K562 (cell line): ENCODE measurements at regions not wholly inside any gene's neighbourhood (a gene's known extent, or its start where the extent isn't known, plus 50 kb on each side); places are given as distances from the start of the nearest gene placed in this dataset.

Experiments used
- POLR2A ChIP-seq: fragments of 450-650 bp; conservative IDR thresholded peaks from 2 replicates; pipeline ENCODE4 v1.6.1; 2016
- RAD21 ChIP-seq, 2 experiments: fragments of 250-450 bp in 1 of 2; fragments of 450-650 bp in 1 of 2; sonication (Bioruptor Pico) in 1 of 2; formaldehyde crosslinking in 1 of 2; IDR thresholded peaks in 1 of 2; conservative IDR thresholded peaks in 1 of 2; 2 replicates each; pipeline versions ENCODE4 v1.4.0 to v1.8.0; 2020 to 2022; ENCODE audit warnings: mild to moderate bottlenecking in 2 of 2, moderate library complexity in 1 of 2
- RBM25 ChIP-seq: fragments of 200-400 bp; formaldehyde crosslinking; IDR thresholded peaks from 2 replicates; pipeline ENCODE4 v1.6.1; 2018; ENCODE audit warnings: low read length, low read depth, moderate library complexity; ENCODE audit not compliant: severe bottlenecking
- TCF7L2 ChIP-seq: fragments of 150-350 bp; IDR thresholded peaks from 2 replicates; pipeline ENCODE4 v1.6.1; 2016; ENCODE audit warnings: low read depth, mild to moderate bottlenecking, low read length, moderate library complexity
- UBTF ChIP-seq, 2 experiments: IDR thresholded peaks; 2 replicates each; pipeline ENCODE4 v1.6.1; 2012; ENCODE audit warnings: improper control_type of control experiment in 2 of 2, low read depth in 2 of 2, low read length in 2 of 2, borderline replicate concordance in 1 of 2
- YBX1 ChIP-seq: fragments of 450-650 bp; IDR thresholded peaks from 2 replicates; pipeline ENCODE4 v1.7.1; 2016; ENCODE audit warnings: mild to moderate bottlenecking
- ZBTB43 ChIP-seq: sonication (generic); formaldehyde crosslinking; IDR thresholded peaks from 2 replicates; pipeline ENCODE4 v1.8.0; 2023; ENCODE audit warnings: mild to moderate bottlenecking, missing genetic modification reagents
- ZFP36 ChIP-seq: fragments of 150-350 bp; IDR thresholded peaks from 2 replicates; pipeline ENCODE4 v1.6.1; 2018; ENCODE audit warnings: low read length, low read depth; ENCODE audit not compliant: partially characterized antibody
- ZNF76 ChIP-seq: fragments of 250-450 bp; sonication (Bioruptor Pico); IDR thresholded peaks from 2 replicates; pipeline ENCODE4 v1.4.0; 2020; ENCODE audit warnings: mild to moderate bottlenecking, moderate library complexity, borderline replicate concordance
- TF ChIP-seq, protein P1 (sequence below): sonication (generic); formaldehyde crosslinking; IDR thresholded peaks from 2 replicates; pipeline ENCODE4 v1.8.1; 2023; ENCODE audit warnings: mild to moderate bottlenecking, missing genetic modification reagents, moderate library complexity

DNA sequence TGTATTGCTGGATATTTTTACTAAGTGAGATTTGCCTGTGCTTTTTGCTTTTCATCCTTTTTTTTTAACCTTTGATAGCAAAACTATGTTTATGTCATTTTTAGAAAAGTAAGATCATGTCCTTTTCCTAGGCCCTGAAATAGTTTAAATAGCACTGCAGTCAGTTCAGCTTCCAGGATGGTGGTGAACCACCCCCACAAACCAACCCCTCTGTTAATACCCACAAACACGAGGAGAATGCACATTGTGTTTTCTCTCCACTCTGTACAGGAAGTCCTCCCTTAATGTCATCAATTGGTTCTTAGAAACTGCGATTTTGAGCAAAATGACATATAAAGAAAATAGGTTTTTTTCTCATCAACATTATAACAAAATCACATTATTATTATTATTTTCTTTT lies 117.7 kb upstream of the DSCAM start:
- TF ChIP-seq, protein P1, sequence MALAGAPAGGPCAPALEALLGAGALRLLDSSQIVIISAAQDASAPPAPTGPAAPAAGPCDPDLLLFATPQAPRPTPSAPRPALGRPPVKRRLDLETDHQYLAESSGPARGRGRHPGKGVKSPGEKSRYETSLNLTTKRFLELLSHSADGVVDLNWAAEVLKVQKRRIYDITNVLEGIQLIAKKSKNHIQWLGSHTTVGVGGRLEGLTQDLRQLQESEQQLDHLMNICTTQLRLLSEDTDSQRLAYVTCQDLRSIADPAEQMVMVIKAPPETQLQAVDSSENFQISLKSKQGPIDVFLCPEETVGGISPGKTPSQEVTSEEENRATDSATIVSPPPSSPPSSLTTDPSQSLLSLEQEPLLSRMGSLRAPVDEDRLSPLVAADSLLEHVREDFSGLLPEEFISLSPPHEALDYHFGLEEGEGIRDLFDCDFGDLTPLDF (CRISPR knock-in tag) = no peak
- TF ChIP-seq ZFP36 (no peak), UBTF (IDR thresholded peaks at IDR 0.05; ENCODE audit: borderline replicate concordance in 1 of 2, low read depth in 2 of 2, low read length in 2 of 2) (no peak), RBM25 (no peak), ZNF76 (CRISPR knock-in tag) (no peak), RAD21 (CRISPR knock-in tag; conservative IDR thresholded peaks at IDR 0.05 in 1 of 2, IDR thresholded peaks at IDR 0.05 in 1 of 2) (no peak), TCF7L2 (no peak), YBX1 (no peak), ZBTB43 (CRISPR knock-in tag) (no peak), POLR2A (no peak)
